SU-DHL-6 (cell line): ENCODE measurements at regions not wholly inside any gene's neighbourhood (a gene's known extent, or its start where the extent isn't known, plus 50 kb on each side); places are given as distances from the start of the nearest gene placed in this dataset.

Experiments
- CTCF ChIP-seq: fragments of 200-600 bp; sonication (generic); IDR thresholded peaks from one replicate; pipeline ENCODE4 v1.5.1; 2017; ENCODE audit warnings: antibody characterized with exemption, mild to moderate bottlenecking, low read length, moderate library complexity; ENCODE audit not compliant: insufficient read depth, poor library complexity, severe bottlenecking
- EZH2phosphoT487 ChIP-seq: fragments of 200-600 bp; sonication (generic), shearing (Covaris generic); conservative IDR thresholded peaks from 2 replicates; pipeline ENCODE4 v1.6.1; 2018; ENCODE audit warnings: mild to moderate bottlenecking, antibody characterized with exemption, low read length, moderate library complexity, mixed read lengths

DNA sequence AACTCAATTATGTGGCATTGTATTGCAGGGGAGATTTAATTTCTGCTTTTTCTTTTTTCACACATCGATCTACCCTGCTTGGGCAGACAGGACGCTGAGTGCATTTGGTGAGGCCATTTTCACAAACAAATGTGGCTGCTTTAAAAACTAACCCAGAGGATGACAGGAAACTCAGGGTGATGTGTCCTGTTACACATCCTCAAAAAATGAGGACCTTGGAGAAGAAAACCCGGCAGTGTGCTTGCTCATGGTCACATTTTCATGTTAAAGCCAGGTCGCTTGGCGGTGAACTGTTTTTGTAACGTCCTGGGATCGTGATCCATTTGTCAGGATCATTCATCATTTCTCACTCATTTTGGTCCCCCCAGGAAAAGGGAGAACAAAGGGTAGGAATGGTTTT lies 478.3 kb upstream of the ADAMTS16 start:
- TF ChIP-seq CTCF (no peak), EZH2phosphoT487 (no peak)
